ENCODE measurements at regions not wholly inside any gene's neighbourhood (a gene's known extent, or its start where the extent isn't known, plus 50 kb on each side); places are given as distances from the start of the nearest gene placed in this dataset.

DNA sequence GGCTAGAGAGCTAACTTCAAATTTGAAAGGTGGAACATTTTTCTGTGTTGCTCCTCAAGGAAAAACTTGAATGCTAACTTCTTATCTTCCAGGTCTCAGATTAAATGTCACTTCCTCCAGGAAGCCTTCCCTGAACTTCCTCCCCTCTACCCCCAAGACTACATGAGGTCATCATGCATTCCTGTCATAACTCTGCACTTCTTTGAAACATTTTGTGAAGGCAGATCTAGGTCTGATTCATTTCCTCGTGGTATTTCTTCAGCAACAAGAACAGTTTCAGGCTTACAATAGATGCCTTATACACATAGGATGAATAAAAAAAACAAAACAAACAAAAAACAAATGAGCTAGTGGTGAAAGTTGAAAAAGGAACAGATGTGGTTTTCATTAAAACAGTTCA lies 97.1 kb upstream of the SRRM4 start:
- H3K36me3 ChIP-seq, result no peaks in the 10 kb centered on the region
- no peaks in the 10 kb centered on the region for H3K27me3 ChIP-seq
- no peak for DNase-seq
- 43 to 61% (median 43%) methylated on average over 1 of the region's 1 CpG for WGBS, 3 donors
- H3K4me1 ChIP-seq (ENCODE audit: insufficient read depth), result no peaks in the 10 kb centered on the region
- H3K9me3 ChIP-seq, result no peaks in the 10 kb centered on the region
- TF ChIP-seq, protein P1, sequence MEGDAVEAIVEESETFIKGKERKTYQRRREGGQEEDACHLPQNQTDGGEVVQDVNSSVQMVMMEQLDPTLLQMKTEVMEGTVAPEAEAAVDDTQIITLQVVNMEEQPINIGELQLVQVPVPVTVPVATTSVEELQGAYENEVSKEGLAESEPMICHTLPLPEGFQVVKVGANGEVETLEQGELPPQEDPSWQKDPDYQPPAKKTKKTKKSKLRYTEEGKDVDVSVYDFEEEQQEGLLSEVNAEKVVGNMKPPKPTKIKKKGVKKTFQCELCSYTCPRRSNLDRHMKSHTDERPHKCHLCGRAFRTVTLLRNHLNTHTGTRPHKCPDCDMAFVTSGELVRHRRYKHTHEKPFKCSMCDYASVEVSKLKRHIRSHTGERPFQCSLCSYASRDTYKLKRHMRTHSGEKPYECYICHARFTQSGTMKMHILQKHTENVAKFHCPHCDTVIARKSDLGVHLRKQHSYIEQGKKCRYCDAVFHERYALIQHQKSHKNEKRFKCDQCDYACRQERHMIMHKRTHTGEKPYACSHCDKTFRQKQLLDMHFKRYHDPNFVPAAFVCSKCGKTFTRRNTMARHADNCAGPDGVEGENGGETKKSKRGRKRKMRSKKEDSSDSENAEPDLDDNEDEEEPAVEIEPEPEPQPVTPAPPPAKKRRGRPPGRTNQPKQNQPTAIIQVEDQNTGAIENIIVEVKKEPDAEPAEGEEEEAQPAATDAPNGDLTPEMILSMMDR (IDR thresholded peaks at IDR 0.05), result no peak
- TF ChIP-seq EP300 (IDR thresholded peaks at IDR 0.05) (no peak), POLR2A (IDR thresholded peaks at IDR 0.05) (no peak)
- no peak overlapping the region for H3K27ac ChIP-seq
- H3K4me3 ChIP-seq, result no peak overlapping the region
- intact Hi-C loops (cut with DNase I), result no loop called here

DNA sequence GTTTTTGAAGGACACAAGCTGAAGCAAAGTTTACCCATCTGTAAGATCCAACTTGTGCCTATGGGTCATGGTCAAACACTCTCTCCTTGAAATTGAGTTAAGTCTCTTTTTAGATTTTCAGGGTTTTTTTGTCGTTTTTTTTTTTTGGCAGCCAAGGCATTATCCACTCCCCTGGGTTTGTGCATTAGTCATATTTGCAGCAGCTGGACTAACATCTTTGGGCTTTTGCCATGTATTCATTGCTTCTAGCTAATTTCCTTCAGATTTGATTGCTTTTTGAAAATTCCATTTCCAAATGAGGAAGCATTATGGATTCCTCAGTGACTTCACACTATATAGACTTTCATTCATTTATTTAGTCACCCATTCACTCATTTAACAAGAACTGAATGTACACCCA lies 80.3 kb upstream of the SRRM4 start:
- DNase-seq, result no peak
- H3K27ac ChIP-seq, result no peak overlapping the region
- no peak overlapping the region for H3K4me3 ChIP-seq
- TF ChIP-seq, protein P1 (IDR thresholded peaks at IDR 0.05), result no peak
- TF ChIP-seq EP300 (IDR thresholded peaks at IDR 0.05) (no peak), POLR2A (IDR thresholded peaks at IDR 0.05) (no peak)
- intact Hi-C loops (cut with DNase I), result no loop called here
- H3K4me1 ChIP-seq (ENCODE audit: insufficient read depth), result no peaks in the 10 kb centered on the region
- H3K27me3 ChIP-seq, result no peaks in the 10 kb centered on the region
- no peaks in the 10 kb centered on the region for H3K36me3 ChIP-seq
- 23 to 38% (median 28%) methylated on average over 1 of the region's 1 CpG for WGBS, 3 donors
- no peaks in the 10 kb centered on the region for H3K9me3 ChIP-seq

DNA sequence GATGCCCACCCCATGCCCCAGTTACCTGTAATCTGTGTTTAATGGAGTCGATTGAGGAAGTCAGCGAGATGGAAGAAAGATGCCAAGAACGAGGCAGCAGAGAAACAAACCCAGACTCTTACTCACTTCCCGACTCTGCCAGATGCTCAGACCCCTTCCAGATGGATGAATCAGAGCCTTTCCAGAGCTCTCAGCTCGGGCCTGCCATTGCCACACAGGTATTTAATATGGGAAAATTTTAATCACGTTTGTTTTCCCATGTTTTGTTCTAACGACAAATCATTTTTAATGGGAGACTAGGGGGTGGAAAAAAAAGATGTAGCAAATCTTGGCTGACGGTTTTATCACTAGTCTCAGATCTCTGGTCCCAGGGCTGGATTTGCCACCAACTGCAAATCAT lies 72.5 kb upstream of the SRRM4 start:
- intact Hi-C loops (cut with DNase I), result no loop called here

DNA sequence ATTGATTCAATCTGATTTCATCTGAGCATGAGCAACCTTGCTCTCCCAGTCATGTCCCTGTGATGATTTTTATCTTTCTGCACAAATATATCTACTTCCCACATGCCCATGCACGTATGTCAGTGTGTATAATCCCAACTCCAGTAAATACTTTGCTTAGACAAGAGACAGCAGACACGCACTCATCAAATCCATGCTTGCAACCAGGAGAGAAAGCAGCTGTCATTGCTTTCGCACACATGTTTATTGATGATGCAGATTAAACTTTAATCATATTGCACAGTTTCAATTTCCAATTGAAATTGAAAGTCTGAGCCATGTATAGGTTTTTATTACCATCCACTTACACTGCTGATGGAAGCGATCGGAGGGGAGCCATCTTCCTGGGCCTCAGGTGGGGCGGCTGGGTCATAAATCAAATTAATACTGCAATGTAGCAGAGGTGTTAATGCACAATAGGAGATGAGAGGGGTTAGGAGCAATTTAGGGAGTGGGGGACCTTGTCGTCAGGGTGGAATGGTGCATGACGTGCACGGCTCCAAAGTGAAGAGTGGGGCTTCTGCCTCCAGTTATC lies 68.6 kb upstream of the SRRM4 start:
- H3K27ac ChIP-seq, result no peak overlapping the region
- no peaks in the 10 kb centered on the region for H3K4me1 ChIP-seq (ENCODE audit: insufficient read depth)
- DNase-seq, result no peak
- intact Hi-C loops (cut with DNase I), result no loop called here
- H3K4me3 ChIP-seq, result no peak overlapping the region
- TF ChIP-seq POLR2A (IDR thresholded peaks at IDR 0.05), result no peak
- no peak for TF ChIP-seq EP300 (IDR thresholded peaks at IDR 0.05)
- TF ChIP-seq, protein P1 (IDR thresholded peaks at IDR 0.05), result no peak
- H3K36me3 ChIP-seq, result no peaks in the 10 kb centered on the region
- 60 to 74% (median 63%) methylated on average over 9 of the region's 9 CpGs for WGBS, 3 donors
- no peaks in the 10 kb centered on the region for H3K27me3 ChIP-seq
- H3K9me3 ChIP-seq, result no peaks in the 10 kb centered on the region

More for the DNA sequence above, 72.5 kb upstream of the SRRM4 start:
- no peaks in the 10 kb centered on the region for H3K9me3 ChIP-seq
- H3K36me3 ChIP-seq, result no peaks in the 10 kb centered on the region
- TF ChIP-seq, protein P1 (IDR thresholded peaks at IDR 0.05), result no peak
- no peak for TF ChIP-seq EP300 (IDR thresholded peaks at IDR 0.05)
- no peak for TF ChIP-seq POLR2A (IDR thresholded peaks at IDR 0.05)
- no peak overlapping the region for H3K4me3 ChIP-seq
- H3K27me3 ChIP-seq, result no peaks in the 10 kb centered on the region
- H3K4me1 ChIP-seq (ENCODE audit: insufficient read depth), result no peaks in the 10 kb centered on the region
- DNase-seq, result no peak
- H3K27ac ChIP-seq, result no peak overlapping the region
- WGBS, 3 donors, result 55 to 64% (median 60%) methylated on average over 8 of the region's 8 CpGs
